GM12874 (cell line): ENCODE measurements at regions not wholly inside any gene's neighbourhood (a gene's known extent, or its start where the extent isn't known, plus 50 kb on each side); places are given as distances from the start of the nearest gene placed in this dataset.

Experiments
- CTCF ChIP-seq: IDR thresholded peaks from 2 replicates; pipeline ENCODE4 v1.5.1; 2011; ENCODE audit warnings: low read depth, mild to moderate bottlenecking, control low read depth, low read length, moderate library complexity; ENCODE audit not compliant: insufficient read depth

- TF ChIP-seq CTCF, result no peak
These were observed 109.5 kb upstream of the TMEM72 start for GRCh38 chr10:44801383-44802327.

GRCh38 chr10:44803862-44804261 lies 107.3 kb upstream of the TMEM72 start:
- TF ChIP-seq CTCF, result no peak

GRCh38 chr10:44804661-44805060 lies 106.5 kb upstream of the TMEM72 start:
- no peak for TF ChIP-seq CTCF

GRCh38 chr10:44805466-44806210 lies 105.5 kb upstream of the TMEM72 start:
- TF ChIP-seq CTCF, result no peak

- TF ChIP-seq CTCF, result no peak
These were observed 104.2 kb upstream of the TMEM72 start for GRCh38 chr10:44806950-44807349.

- TF ChIP-seq CTCF, result no peak
These were observed 103.7 kb upstream of the TMEM72 start for GRCh38 chr10:44807451-44807850.

GRCh38 chr10:44809647-44810046 lies 101.5 kb upstream of the TMEM72 start:
- TF ChIP-seq CTCF, result no peak
